Type B pancreatic cell (in vitro differentiated cells): ENCODE measurements at regions not wholly inside any gene's neighbourhood (a gene's known extent, or its start where the extent isn't known, plus 50 kb on each side); places are given as distances from the start of the nearest gene placed in this dataset.
A peak's percentile ranks its signal among the peaks of the same experiment; 100 is the strongest.
"Not testable (repeated sequence)": the region's sequence is repeated elsewhere in the genome, so short reads cannot be mapped to it uniquely, and the experiment has no call there.

ENCODE experiments used
- DNase-seq: peaks from one replicate; pipeline ENCODE4 v3.0.0; 2021; ENCODE audit warnings: mixed read lengths; ENCODE audit not compliant: unreplicated experiment; ENCODE audit errors: extremely low spot score
- H3K27ac Mint-ChIP-seq: 2 replicates; pipeline ENCODE4 v1.8.0; 2021; ENCODE audit warnings: mild to moderate bottlenecking, mixed read lengths
- H3K27me3 Mint-ChIP-seq: 2 replicates; pipeline ENCODE4 v1.8.0; 2021; ENCODE audit warnings: mixed read lengths
- H3K36me3 Mint-ChIP-seq: 2 replicates; pipeline ENCODE4 v1.8.0; 2021; ENCODE audit warnings: mixed read lengths
- H3K4me1 Mint-ChIP-seq: one replicate; pipeline ENCODE4 v1.8.0; 2021; ENCODE audit warnings: mixed read lengths; ENCODE audit not compliant: unreplicated experiment
- H3K4me3 Mint-ChIP-seq: 2 replicates; pipeline ENCODE4 v1.8.0; 2021; ENCODE audit warnings: mild to moderate bottlenecking, mixed read lengths
- H3K9me3 Mint-ChIP-seq: 2 replicates; pipeline ENCODE4 v1.8.0; 2021; ENCODE audit warnings: mixed read lengths
- CTCF ChIP-seq: fragments of 200-600 bp; sonication (generic); conservative IDR thresholded peaks from 2 replicates; pipeline ENCODE4 v1.5.0; 2021; ENCODE audit warnings: antibody characterized with exemption, mild to moderate bottlenecking

DNA sequence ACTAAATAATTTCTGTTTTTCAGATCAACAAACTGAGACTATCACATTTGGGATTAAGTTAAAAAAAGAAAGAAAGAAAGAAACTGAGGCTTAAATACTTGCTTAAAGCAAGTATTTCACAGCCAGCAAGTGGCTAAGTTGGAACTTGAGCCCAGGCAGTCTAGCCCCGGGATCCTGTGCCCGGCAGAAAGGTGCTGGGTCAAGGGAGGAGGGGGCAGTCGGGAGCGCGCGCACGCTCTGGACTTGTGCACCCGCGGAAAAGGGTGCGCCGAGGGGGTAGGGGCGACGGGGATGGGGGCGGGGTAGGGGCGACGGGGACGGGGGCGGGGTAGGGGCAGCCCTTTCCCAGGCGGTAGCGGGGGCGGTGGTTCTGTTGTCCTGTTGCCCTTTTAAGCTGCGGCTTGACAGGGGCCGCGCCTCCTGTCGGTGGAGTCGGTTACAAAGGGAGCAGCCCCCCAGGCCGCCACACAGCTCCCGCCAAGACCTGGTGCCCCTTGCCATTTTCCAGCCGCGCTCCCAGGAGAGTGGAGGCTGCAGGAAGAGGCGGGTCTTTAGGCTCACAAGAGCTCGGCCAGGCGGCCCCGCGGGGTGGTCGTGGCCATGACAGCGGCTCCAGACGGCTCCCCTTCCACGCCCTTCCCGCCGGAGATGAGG, 60.6 kb downstream of the GOLGA8T start:
- not testable (repeated sequence) for H3K36me3 Mint-ChIP-seq, H3K4me1 Mint-ChIP-seq, H3K9me3 Mint-ChIP-seq, H3K4me3 Mint-ChIP-seq, H3K27me3 Mint-ChIP-seq, H3K27ac Mint-ChIP-seq
- peak; percentile 54 for TF ChIP-seq CTCF
- peak; percentile 76 for DNase-seq

- H3K9me3 Mint-ChIP-seq, H3K36me3 Mint-ChIP-seq, H3K4me3 Mint-ChIP-seq, H3K4me1 Mint-ChIP-seq, H3K27me3 Mint-ChIP-seq, H3K27ac Mint-ChIP-seq: not testable (repeated sequence)
- peak; percentile 8 for TF ChIP-seq CTCF
- peak; percentile 82 for DNase-seq
Measured at GRCh38 chr15:30196009-30196375, 61.1 kb downstream of the GOLGA8T start.

GRCh38 chr15:30196769-30197168, 61.9 kb downstream of the GOLGA8T start:
- H3K9me3 Mint-ChIP-seq, H3K4me1 Mint-ChIP-seq, H3K27me3 Mint-ChIP-seq, H3K27ac Mint-ChIP-seq, H3K36me3 Mint-ChIP-seq, DNase-seq: not testable (repeated sequence)
- peak overlapping the region; percentile 74 for H3K4me3 Mint-ChIP-seq

DNA sequence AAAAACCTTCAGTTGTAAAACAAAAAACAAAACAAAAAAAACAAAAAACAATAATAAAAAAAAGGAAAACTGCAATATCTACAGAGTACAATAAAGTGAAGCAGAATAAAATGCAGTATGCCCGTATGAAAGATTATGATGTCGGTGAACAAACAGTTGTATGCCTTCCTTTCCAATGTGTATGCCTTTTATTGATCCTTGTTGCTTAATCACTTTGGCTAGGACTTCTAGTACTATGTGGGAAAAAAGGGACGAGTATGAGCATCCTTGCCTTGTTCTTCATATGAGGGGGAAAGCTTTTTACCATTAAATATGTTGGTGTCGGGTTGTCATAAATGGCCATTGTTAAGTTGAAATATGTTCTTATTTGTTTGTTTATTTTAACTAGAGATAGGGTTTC, 66.7 kb downstream of the GOLGA8T start:
- not testable (repeated sequence) for H3K4me1 Mint-ChIP-seq, H3K36me3 Mint-ChIP-seq, H3K9me3 Mint-ChIP-seq, H3K4me3 Mint-ChIP-seq, DNase-seq, H3K27ac Mint-ChIP-seq, H3K27me3 Mint-ChIP-seq

DNA sequence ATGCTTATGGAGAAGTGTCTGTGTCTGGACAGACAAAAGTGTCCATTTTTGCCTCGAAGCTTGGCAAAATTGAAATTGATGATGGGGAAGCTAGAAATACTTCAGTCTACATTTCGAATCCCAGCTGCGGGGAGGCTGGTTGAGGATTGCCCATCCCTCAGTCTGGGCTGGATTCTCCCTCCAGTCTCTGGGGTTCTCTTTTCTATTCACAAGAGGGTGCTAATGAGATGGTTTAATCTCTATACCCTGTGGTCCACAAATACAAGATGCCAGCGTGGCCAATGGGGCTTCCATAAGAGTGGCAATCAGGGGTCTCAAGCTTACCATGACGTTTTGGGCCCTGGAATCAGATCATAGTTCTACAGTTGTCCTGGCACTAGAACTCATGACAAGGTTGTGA, 78.9 kb downstream of the GOLGA8T start:
- not testable (repeated sequence) for DNase-seq, H3K4me1 Mint-ChIP-seq, H3K9me3 Mint-ChIP-seq, H3K27me3 Mint-ChIP-seq, H3K36me3 Mint-ChIP-seq, H3K4me3 Mint-ChIP-seq, H3K27ac Mint-ChIP-seq

- not testable (repeated sequence) for H3K27me3 Mint-ChIP-seq, H3K9me3 Mint-ChIP-seq, H3K4me1 Mint-ChIP-seq, DNase-seq, H3K4me3 Mint-ChIP-seq, H3K36me3 Mint-ChIP-seq, H3K27ac Mint-ChIP-seq
Measured at GRCh38 chr15:30221803-30222202, 87.0 kb downstream of the GOLGA8T start.

DNA sequence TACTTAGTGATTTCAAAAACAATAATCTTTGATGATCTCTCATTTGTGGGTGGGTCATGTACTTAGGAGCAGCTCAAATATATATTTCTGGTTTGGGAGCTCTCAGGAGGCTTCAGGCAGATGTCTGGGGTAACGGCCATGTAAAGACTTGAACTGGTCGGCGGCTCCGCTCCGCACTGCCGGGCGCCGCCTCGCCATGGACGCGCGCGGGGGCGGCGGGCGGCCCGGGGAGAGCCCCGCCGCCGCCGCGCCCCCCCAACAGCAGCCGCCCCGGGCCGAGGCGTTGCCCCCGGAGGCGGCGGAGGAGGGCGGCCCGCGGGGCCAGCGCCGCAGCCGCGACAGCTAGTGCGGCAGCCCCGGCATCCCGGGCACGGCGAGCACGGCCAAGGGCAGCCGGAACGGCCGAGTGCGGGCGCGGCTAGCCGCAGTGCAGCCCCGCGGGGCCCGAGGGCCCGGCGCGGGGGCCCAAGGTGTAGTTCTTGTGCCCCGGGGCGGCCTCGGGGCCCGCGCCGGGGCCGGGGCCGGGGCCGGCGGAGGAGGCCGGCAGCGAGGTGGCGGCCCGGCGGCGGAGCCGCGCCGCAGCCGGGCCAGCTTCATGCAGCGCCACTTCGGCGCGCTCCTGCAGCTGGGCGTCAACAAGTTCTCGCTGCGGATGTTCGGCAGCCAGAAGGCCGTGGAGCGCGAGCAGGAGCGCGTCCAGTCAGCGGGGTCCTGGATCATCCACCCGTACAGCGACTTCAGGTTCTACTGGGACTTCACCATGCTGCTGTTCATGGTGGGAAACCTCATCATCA, 88.1 kb downstream of the GOLGA8T start:
- not testable (repeated sequence) for DNase-seq, H3K9me3 Mint-ChIP-seq, H3K27me3 Mint-ChIP-seq, H3K4me1 Mint-ChIP-seq, H3K4me3 Mint-ChIP-seq, H3K36me3 Mint-ChIP-seq, H3K27ac Mint-ChIP-seq

- DNase-seq, H3K27me3 Mint-ChIP-seq, H3K4me3 Mint-ChIP-seq, H3K27ac Mint-ChIP-seq, H3K4me1 Mint-ChIP-seq, H3K36me3 Mint-ChIP-seq, H3K9me3 Mint-ChIP-seq: not testable (repeated sequence)
Measured at GRCh38 chr15:30225233-30225891, 90.5 kb downstream of the GOLGA8T start.

GRCh38 chr15:30261432-30262141, 126.7 kb downstream of the GOLGA8T start:
- H3K36me3 Mint-ChIP-seq, H3K9me3 Mint-ChIP-seq, H3K27me3 Mint-ChIP-seq, H3K4me3 Mint-ChIP-seq, H3K27ac Mint-ChIP-seq, DNase-seq, H3K4me1 Mint-ChIP-seq: not testable (repeated sequence)

DNA sequence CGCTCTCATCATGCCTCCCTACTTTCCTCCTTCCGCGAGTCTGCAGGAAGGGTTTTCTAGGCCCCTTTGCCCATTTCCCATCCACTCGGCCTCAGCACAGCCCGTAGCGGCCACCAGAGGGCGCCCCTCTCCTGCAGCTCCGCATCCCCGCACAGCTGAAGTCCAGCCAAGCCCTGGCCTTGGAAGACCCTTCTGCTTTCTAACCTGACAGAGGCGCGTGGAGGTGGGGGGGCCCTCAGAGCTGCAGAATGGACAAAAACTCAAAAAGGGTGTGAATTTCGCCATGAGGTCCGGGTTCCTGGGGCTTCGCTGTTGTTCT, 127.2 kb downstream of the GOLGA8T start:
- H3K27me3 Mint-ChIP-seq, H3K9me3 Mint-ChIP-seq, H3K27ac Mint-ChIP-seq, DNase-seq, H3K4me3 Mint-ChIP-seq, H3K4me1 Mint-ChIP-seq, H3K36me3 Mint-ChIP-seq: not testable (repeated sequence)

DNA sequence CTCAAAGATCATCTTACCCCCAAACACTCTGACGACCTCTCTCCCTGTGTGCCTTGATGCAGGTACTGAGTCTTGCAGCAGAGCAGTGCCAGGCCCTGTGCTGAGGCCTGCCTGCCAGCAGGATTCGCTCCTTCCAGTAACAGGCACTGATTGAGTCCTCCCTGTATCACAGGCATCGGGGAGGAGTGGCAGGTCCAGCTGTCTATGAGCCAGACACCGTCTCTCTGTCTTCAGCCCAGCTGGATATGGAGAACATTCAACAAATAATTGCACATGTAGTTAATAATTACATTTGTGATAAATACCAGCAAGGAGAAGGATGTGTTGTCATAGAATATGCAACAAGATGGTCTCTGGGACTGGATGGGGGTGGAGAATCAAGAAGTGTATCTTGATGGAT, 129.1 kb downstream of the GOLGA8T start:
- not testable (repeated sequence) for H3K36me3 Mint-ChIP-seq, H3K9me3 Mint-ChIP-seq, H3K27ac Mint-ChIP-seq, H3K4me3 Mint-ChIP-seq, DNase-seq, H3K4me1 Mint-ChIP-seq, H3K27me3 Mint-ChIP-seq
